ENCODE measurements at regions not wholly inside any gene's neighbourhood (a gene's known extent, or its start where the extent isn't known, plus 50 kb on each side); places are given as distances from the start of the nearest gene placed in this dataset.
"Not testable (repeated sequence)": the region's sequence is repeated elsewhere in the genome, so short reads cannot be mapped to it uniquely, and the experiment has no call there.

GRCh38 chr7:26083113-26083512 lies 68.9 kb upstream of the NFE2L3 start:
- DNase-seq (ENCODE audit: low read depth in 1 of 2, low spot score in 1 of 2) = no peak

DNA sequence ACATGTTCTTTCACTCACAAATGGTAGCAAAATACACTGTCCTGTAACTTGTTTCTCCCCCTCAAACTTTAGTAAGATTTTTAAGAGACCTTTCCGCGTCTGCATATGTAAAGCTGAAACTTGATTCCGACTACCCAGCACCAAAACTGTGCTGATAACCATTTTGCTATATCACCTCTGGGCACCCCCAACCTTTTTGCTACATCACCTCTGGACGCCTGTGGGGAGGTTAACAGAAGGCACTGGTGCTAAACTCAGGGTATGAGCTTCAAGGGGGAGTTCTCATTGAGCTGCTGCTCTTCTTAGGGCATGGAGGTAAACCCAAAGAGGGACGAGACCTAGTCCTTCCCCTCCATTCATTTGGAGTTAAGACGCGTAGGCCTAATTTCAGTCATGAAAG lies 67.6 kb upstream of the NFE2L3 start:
- no peak for DNase-seq (ENCODE audit: low read depth in 1 of 2, low spot score in 1 of 2)

DNA sequence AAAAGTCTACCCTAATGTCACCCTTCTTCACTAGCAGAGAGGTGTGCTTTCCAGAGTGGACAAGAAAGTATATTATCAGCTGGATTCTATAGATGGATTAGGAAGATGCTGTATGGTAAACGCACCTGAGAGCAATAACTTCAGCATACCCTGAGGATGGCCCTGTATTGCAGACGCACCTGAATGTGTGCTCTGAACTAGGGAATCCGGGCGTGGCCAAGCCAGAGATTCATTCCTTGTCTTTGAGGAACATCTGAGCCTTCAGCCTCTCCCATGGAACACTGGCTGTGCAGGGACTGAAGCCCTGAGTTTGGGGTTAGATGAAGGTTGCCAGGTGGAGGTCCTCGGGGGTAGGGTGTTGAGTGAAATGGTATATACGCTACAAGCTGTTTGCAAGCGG lies 66.2 kb upstream of the NFE2L3 start:
- no peak for DNase-seq (ENCODE audit: low read depth in 1 of 2, low spot score in 1 of 2)

DNA sequence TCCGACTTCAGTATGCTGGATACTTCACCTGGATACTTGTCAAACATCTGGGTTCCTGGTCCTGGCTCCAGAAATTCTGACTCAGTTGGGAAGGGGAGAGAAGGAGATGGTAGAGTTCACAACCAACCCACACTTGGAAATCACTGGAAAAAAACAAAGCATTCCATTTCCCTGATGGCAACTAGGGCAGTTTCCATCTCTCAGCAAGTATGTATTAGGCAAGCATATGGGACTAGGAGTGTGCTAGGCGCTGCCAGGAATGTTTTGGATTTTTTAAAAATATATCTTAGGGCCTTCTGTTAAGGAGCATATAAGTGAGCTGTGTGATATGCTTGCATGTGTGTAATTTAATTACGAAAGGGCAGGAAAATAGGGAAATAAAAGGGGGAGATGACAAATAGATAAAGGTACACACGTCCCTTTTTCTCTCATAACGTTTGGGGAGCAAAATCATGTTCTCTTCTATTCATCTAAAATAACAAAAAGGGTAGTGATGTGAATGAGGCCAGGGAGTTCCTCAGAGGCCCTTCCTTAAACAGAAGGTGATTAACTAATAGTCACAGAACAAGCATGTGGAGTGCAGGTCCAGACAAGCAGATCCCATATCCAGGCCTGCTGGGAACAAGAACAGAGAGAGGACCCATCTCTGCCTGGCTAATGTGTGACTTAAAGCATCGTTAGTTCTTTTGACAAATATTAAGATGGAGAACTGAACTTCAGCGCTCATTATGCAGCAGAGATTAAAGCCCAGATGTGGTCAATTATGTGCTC lies 64.5 kb upstream of the NFE2L3 start:
- no peak for DNase-seq (ENCODE audit: low read depth in 1 of 2, low spot score in 1 of 2)

- not testable (repeated sequence) for DNase-seq (ENCODE audit: low read depth in 1 of 2, low spot score in 1 of 2)
Measured at GRCh38 chr7:26089469-26089868, 62.5 kb upstream of the NFE2L3 start.

DNA sequence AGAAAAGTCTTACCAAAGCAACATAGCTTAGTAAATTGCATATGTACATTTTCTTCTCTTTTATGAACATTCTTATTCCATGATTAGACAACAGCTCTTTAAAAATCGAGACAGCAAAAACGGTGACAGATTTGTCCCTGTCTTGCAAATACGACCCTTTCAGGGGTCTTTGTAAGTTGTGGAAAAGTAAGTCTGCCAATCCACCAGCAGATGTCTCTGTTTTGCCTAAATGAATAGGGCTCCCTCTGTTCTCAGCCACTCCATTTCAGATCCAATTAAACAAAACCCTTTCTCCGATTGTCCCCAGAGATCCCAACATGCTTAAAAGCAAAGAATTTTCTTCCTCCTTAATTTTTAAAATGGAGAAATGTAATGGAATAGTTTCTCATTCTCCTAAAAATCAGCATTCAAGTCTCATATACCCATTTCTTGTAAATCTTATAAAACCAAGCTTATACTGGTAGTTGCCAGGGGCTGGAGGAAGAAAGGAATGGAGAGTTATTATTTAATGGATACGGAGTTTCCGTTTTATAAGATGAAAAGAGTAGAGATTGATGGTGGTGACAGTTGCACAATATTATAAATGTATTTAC lies 61.0 kb upstream of the NFE2L3 start:
- no peak for DNase-seq (ENCODE audit: low read depth in 1 of 2, low spot score in 1 of 2)

- no peak for DNase-seq (ENCODE audit: low read depth in 1 of 2, low spot score in 1 of 2)
Measured at GRCh38 chr7:26091933-26092332, 60.1 kb upstream of the NFE2L3 start.

DNA sequence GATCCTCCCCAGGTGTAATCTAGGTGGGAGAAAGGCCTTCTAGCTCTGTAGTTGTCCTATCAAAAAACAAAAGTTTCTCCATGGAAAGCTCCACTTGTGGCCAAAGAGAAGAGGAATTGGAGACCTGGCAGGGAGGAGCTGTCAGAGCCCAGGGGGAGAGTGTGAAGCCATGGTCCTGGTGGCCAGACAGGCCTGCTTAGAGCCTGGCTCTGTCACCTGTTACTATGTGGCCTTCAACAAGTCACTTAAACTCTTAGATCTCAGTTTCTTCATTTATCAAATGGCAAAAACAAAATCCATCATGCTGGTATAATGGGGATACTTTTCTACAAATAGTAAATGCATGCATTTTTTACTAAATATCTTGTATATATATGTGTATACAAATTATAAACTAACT lies 59.0 kb upstream of the NFE2L3 start:
- DNase-seq (ENCODE audit: low read depth in 1 of 2, low spot score in 1 of 2) = no peak

DNA sequence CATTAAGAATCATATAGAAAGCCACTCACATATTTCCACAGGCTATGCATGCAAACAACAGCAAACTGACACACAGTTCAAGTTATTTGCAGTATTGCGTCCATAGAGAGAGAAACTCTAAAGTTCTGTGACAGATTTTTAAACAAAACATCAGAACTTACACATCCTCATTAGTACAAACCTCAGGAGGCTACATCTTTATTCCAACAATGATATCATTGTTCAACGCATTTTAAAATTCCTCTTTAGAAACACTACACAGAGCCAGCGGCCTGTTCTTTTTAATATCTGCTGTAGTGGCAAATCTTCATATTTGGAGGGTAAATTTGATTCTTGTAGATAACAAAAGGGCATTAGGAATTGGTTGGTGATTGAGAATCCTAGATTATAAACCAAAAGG lies 55.9 kb upstream of the NFE2L3 start:
- no peak for DNase-seq (ENCODE audit: low read depth in 1 of 2, low spot score in 1 of 2)

DNA sequence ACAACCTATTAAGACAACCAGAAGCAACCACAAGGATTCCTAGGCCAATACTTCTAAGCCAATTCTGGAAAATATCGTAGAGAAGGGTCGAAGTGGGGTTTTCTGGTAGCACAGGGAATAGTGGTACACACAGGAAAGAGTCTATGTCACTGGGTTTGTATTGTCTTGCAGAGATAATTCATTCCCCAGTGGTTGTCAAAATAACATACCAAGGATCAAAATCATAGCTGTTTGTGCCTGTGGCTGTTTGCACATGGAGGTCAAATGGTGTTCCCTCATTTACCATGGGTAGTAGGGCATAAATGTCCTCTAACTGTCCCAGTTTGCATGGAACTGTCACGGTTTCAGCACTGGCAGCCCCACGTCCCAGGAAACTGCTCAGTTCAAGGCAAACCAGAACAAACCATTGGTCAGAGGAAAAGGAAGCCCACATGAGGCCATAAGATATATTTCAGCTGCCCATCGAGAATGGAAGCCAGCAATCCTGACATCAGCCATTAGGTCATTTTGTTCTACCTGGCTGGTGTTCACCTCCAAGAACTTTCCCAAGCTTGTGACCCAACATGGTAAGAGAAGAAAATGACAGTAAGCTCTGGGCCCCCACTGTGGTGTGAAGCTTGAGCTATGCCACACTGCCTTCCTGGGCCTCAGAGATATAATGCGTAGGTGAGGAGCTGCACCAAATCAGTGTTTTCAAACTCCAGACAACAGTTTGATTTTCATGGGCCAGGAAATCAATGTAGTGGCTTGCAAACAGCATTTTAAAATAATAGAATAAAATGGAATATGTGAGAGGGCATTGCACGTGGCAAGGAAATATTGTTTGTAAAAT lies 53.9 kb upstream of the NFE2L3 start:
- no peak for DNase-seq (ENCODE audit: low read depth in 1 of 2, low spot score in 1 of 2)

DNA sequence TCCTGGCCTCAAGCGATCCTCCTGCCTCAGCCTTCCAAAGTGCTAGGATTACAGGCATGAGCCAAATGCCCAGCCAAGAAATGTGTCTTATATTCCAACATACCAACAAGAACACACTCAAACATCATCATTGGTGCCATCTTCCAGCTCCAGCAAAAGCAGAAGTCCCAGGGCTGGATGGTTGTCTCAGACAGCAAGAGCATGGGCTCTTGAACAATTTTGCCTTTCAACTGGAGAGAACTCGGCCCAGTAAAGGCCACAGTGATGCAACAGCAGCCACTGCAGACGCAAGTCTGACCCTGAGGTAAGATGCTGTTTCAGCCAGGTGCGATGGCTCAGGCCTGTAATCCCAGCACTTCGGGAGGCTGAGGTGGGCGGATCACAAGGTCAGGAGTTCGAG lies 52.8 kb upstream of the NFE2L3 start:
- no peak for DNase-seq (ENCODE audit: low read depth in 1 of 2, low spot score in 1 of 2)

GRCh38 chr7:26100406-26101339 lies 51.3 kb upstream of the NFE2L3 start:
- no peak for DNase-seq (ENCODE audit: low read depth in 1 of 2, low spot score in 1 of 2)

DNA sequence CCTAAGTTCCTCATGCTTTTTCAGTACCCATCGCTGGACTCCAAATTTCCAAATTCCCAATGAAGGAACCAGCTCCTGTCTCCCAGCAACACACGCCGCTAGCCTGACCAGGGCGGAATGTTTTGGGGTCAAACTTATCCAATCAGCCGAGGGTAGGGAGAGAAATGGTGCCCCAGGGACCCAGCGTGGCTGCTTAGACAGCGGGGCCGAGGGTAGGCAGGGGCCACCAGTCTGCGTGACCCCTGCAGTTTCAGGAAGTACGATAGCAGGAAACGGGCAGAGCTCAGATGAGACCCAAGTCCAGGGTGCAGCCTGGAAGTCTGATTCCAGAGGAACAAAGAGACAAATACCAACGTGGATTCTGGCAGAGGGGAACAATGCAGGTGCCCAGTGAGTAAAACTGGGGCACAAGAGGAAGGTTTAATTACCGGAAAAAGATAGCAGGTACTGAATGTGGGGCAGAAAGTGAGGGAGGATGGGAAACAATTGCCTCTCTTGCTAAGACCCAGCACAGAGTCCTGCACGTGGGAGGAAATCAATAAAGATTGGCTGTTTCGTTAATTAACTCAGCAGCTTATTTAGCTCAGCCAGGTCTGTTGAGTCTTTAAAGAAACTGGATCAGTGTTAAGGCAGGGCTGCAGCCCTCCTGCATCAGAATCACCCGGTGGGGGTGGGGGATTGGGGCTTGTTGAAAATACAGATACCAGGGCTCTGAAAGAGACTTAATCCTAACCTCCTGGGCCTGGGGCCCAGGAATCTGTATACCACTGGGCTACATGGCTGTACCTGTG lies 50.4 kb upstream of the NFE2L3 start:
- DNase-seq (ENCODE audit: low read depth in 1 of 2, low spot score in 1 of 2) = no peak

DNA sequence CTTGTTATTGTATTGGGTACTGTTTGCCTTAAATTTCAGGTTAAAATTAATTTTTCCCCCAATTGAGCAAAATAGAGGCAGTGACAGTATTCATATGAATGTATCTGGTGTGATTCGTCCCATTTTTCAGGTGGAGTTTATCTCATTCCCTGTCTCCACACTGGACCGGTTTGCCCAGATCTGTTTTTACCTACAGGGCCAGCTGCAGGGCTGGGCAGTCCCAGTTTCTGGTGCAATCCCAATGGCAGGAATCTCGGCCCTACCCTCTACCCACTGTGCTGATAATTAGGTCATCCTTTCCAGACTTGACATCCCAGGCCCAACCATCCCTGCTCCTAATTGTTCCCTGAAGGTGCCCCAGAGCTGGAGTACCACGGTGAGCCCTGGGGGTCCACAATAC lies 49.8 kb upstream of the NFE2L3 start:
- no peak for DNase-seq (ENCODE audit: low read depth in 1 of 2, low spot score in 1 of 2)

Measured in activated T-helper 1 cell treated with anti-CD3 and anti-CD28 coated beads, Interleukin-2, amount 50 U/mL, for 16 hours (primary cell).